GM12864 (cell line): ENCODE measurements at regions not wholly inside any gene's neighbourhood (a gene's known extent, or its start where the extent isn't known, plus 50 kb on each side); places are given as distances from the start of the nearest gene placed in this dataset.
"Not testable (repeated sequence)": the region's sequence is repeated elsewhere in the genome, so short reads cannot be mapped to it uniquely, and the experiment has no call there.

ENCODE experiments used
- DNase-seq: peaks from one replicate; pipeline ENCODE4 v3.0.0-alpha.2; 2011; ENCODE audit warnings: low read depth
- H3K4me3 ChIP-seq: 2 replicates; pipeline ENCODE4 v1.5.1; 2011; ENCODE audit warnings: mild to moderate bottlenecking, low read depth, low read length, control low read depth
- TF ChIP-seq, protein P1 (sequence below): IDR thresholded peaks from 2 replicates; pipeline ENCODE4 v1.5.1; 2011; ENCODE audit warnings: low read depth, mild to moderate bottlenecking, moderate library complexity, low read length, control low read depth, inconsistent platforms; ENCODE audit errors: missing control alignments

GRCh38 chr3:61454801-61455200 lies 106.6 kb upstream of the PTPRG start:
- no peak for DNase-seq

GRCh38 chr3:61460636-61461035 lies 100.7 kb upstream of the PTPRG start:
- no peak overlapping the region for H3K4me3 ChIP-seq
- TF ChIP-seq, protein P1, sequence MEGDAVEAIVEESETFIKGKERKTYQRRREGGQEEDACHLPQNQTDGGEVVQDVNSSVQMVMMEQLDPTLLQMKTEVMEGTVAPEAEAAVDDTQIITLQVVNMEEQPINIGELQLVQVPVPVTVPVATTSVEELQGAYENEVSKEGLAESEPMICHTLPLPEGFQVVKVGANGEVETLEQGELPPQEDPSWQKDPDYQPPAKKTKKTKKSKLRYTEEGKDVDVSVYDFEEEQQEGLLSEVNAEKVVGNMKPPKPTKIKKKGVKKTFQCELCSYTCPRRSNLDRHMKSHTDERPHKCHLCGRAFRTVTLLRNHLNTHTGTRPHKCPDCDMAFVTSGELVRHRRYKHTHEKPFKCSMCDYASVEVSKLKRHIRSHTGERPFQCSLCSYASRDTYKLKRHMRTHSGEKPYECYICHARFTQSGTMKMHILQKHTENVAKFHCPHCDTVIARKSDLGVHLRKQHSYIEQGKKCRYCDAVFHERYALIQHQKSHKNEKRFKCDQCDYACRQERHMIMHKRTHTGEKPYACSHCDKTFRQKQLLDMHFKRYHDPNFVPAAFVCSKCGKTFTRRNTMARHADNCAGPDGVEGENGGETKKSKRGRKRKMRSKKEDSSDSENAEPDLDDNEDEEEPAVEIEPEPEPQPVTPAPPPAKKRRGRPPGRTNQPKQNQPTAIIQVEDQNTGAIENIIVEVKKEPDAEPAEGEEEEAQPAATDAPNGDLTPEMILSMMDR, result no peak
- no peak for DNase-seq

More at GRCh38 chr3:61454801-61455200, 106.6 kb upstream of the PTPRG start:
- no peak overlapping the region for H3K4me3 ChIP-seq
- TF ChIP-seq, protein P1, result no peak

DNA sequence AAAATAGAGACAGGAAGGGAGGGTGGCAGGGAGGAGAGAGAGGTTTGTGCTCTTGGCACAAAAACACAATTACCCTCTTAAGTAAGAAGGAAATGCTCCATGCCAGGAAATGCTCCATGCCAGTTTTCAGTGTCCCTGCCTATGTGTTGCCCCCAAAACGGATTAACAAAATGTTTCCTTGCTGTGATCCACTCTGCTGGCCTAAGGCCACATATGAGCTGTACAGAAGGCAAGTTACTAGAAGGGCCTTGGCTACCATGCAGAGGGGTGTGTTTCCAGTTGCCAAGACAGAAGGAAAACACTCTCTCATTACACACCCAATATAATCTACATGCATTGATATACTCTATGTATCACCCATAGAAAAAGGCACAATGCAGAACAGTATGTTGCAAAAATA lies 98.2 kb upstream of the PTPRG start:
- TF ChIP-seq, protein P1, result no peak
- DNase-seq, result no peak
- H3K4me3 ChIP-seq, result no peak overlapping the region

DNA sequence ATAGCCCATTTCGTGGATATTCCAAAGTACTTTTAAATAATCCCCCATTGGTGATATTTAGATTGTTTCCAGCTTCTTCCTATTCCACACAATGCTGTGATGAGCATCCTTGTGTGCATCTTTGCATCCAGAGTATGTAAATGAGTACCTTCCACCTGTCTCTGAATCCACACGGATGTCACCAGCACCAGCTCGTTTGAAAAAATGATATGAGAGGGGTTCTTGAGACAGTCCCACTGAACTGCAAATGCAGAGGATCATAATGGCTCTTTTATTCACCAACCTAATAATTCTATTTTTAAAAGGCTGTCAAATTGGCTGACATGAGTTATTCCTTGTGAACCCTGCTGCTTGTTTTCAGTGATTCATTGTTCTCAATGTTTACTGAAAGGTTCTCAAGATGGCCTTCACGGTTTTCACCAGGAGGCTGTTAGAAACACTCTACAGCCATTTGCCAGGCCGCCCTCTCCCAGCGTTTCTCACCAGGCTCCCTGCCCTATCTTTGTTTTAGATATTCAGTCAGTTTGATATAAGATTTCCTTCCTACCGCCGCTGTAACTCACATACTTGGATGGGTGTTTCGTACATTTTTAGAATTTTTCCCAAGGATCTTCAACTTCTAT lies 96.7 kb upstream of the PTPRG start:
- TF ChIP-seq, protein P1, result no peak
- no peak overlapping the region for H3K4me3 ChIP-seq
- DNase-seq, result no peak

DNA sequence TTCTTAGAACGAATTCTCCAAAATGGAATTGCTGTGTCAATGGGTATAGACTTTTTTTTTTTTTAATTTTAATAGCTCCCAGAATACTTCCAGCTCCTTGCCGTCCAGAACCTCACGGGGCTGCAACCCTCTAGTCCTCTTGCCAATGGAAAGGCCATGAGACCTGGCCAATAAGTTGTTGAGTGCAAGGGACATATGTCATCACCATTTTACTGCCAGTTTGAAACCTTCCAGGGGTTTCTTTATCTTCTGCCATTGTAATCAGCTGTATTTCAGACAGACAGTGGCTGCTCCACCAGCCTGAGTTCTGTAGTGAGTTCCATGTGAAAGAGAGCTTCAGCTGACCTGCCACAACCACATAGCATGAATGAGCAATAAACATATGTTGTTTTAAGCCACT lies 95.0 kb upstream of the PTPRG start:
- TF ChIP-seq, protein P1, result no peak
- no peak for DNase-seq
- H3K4me3 ChIP-seq, result no peak overlapping the region

DNA sequence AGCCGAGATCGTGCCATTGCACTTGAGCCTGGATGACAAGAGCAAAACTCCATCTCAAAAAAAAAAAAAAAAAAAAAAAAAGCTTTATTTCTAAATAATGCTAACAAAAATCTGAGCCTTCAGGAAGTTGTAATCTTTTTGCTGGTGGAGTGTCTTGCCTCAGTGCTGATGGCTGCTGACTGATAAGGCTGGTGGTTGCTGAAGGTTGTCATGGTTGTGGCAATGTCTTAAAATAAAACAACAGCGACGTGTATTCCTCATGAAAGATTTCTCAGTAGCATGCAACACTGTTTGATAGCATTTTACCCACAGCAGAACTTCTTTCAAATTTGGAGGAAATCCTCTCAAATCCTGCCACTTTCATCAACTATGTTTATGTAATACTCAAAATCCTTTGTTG lies 77.4 kb upstream of the PTPRG start:
- TF ChIP-seq, protein P1, result no peak
- no peak for DNase-seq

GRCh38 chr3:61493339-61493738 lies 68.0 kb upstream of the PTPRG start:
- no peak overlapping the region for H3K4me3 ChIP-seq
- DNase-seq, result no peak
- TF ChIP-seq, protein P1, result no peak

More for the DNA sequence above, 77.4 kb upstream of the PTPRG start:
- no peak overlapping the region for H3K4me3 ChIP-seq

DNA sequence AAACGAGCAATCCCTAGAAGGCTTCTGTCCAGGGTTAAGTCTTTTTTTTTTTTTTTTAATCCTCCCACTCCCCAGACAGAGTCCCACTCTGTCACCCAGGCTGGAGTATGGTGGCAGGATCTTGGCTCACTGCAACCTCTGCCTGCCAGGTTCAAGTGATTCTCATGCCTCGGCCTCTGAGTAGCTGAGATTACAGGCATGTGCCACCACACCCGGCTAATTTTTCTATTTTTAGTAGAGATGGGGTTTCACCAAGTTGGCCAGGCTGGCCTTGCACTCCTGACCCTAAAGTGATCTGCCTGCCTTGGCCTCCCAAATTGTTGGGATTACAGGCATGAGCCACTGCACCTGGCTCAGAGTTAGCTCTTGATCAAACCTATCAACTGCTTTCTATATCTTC lies 67.1 kb upstream of the PTPRG start:
- not testable (repeated sequence) for DNase-seq

More for the DNA sequence above, 67.1 kb upstream of the PTPRG start:
- H3K4me3 ChIP-seq, result not testable (repeated sequence)
